Transverse colon (tissue), 4 donors: ENCODE measurements at regions not wholly inside any gene's neighbourhood (a gene's known extent, or its start where the extent isn't known, plus 50 kb on each side); places are given as distances from the start of the nearest gene placed in this dataset.

Source experiments
- DNase-seq: peaks from one replicate; pipeline ENCODE4 v3.0.0-alpha.2; 2019
- H3K27ac ChIP-seq, 4 donors: fragments of 200-600 bp; sonication (generic); 2 replicates each; pipeline ENCODE4 v1.5.1; 2016 to 2018; ENCODE audit warnings: inconsistent platforms in 4 of 4
- H3K27me3 ChIP-seq: fragments of 200-600 bp; sonication (generic); 2 replicates; pipeline ENCODE4 v1.5.1; 2017; ENCODE audit warnings: inconsistent platforms
- H3K36me3 ChIP-seq, 4 donors: fragments of 200-600 bp; sonication (generic); 2 replicates each; pipeline ENCODE4 v1.5.1; 2017 to 2019; ENCODE audit warnings: inconsistent platforms in 4 of 4
- H3K4me1 ChIP-seq, 4 donors: fragments of 200-600 bp; sonication (generic); 2 replicates each; pipeline ENCODE4 v1.5.1; 2017 to 2020; ENCODE audit warnings: inconsistent platforms in 4 of 4
- H3K4me3 ChIP-seq, 4 donors: fragments of 200-600 bp; sonication (generic); 1 replicate in 1 of 4; 2 replicates in 3 of 4; pipeline versions ENCODE4 v1.5.1 to v1.6.1; 2017 to 2019; ENCODE audit warnings: inconsistent platforms in 4 of 4
- H3K9me3 ChIP-seq, 2 donors: fragments of 200-600 bp; sonication (generic); 2 replicates each; pipeline ENCODE4 v1.5.1; 2017 to 2019; ENCODE audit warnings: inconsistent platforms in 2 of 2
- CTCF ChIP-seq, 5 experiments: fragments of 200-600 bp in 3 of 5; fragments of 450-650 bp in 2 of 5; sonication (generic) in 3 of 5; IDR thresholded peaks; 1 replicate in 2 of 5; 2 replicates in 3 of 5; pipeline ENCODE4 v1.5.1; 2016 to 2017; ENCODE audit warnings: antibody characterized with exemption in 5 of 5, inconsistent platforms in 3 of 5, mild to moderate bottlenecking in 2 of 5, moderate library complexity in 1 of 5
- EP300 ChIP-seq: sonication (generic); formaldehyde crosslinking; IDR thresholded peaks from one replicate; pipeline ENCODE4 v1.6.1; 2017; ENCODE audit warnings: antibody characterized with exemption, low read depth
- POLR2A ChIP-seq: fragments of 450-650 bp; IDR thresholded peaks from one replicate; pipeline ENCODE4 v1.6.1; 2016; ENCODE audit warnings: antibody characterized with exemption, mild to moderate bottlenecking, moderate library complexity
- POLR2AphosphoS5 ChIP-seq, 3 donors: sonication (generic); formaldehyde crosslinking; IDR thresholded peaks; one replicate each; pipeline ENCODE4 v1.6.1; 2016; ENCODE audit warnings: antibody characterized with exemption in 3 of 3
- WGBS, 2 donors: methylation state at CpG; one replicate each; pipeline ENCODE4 v1.1.5; 2018; ENCODE audit warnings: low coverage in 1 of 2; 5-methylcytosine and 5-hydroxymethylcytosine counted together
- in situ Hi-C, 4 donors: fragments of 200-750 bp; cut with MboI; loops; one replicate each; pipeline versions ENCODE4 v1.15.0 to v1.15.1; 2017; ENCODE audit warnings: low sequenced_read_pairs in 3 of 4, low pct_ligation_motif_present in 1 of 4, low pct_unique_long_range_greater_than_20kb in 1 of 4
- intact Hi-C: fragments of 100-400 bp; cut with DNase I; formaldehyde crosslinking; loops from one replicate; pipeline ENCODE4 v1.15.1; 2023; ENCODE audit warnings: low total_unique reads

- in situ Hi-C loops (no loop called here), intact Hi-C loops (no loop called here)
- Histone ChIP-seq H3K4me1 (no peaks in the 10 kb centered on the region), H3K9me3 (no peaks in the 10 kb centered on the region), H3K4me3 (no peak overlapping the region), H3K27me3 (peaks cover 47% of the 10 kb centered on the region), H3K27ac (no peak overlapping the region), H3K36me3 (no peaks in the 10 kb centered on the region)
- WGBS, 2 donors = 66 to 87% methylated on average over 2 to 5 of the region's 5 CpGs
- no peak for TF ChIP-seq EP300
- TF ChIP-seq CTCF (IDR thresholded peaks at IDR 0.05) = no peak
- TF ChIP-seq POLR2A = no peak
- no peak for TF ChIP-seq POLR2AphosphoS5 (IDR thresholded peaks at IDR 0.05)
- no peak for DNase-seq
Measured at GRCh38 chr1:18057623-18058022, 50.0 kb upstream of the IGSF21 start.
